ENCODE measurements at regions not wholly inside any gene's neighbourhood (a gene's known extent, or its start where the extent isn't known, plus 50 kb on each side); places are given as distances from the start of the nearest gene placed in this dataset.

DNA sequence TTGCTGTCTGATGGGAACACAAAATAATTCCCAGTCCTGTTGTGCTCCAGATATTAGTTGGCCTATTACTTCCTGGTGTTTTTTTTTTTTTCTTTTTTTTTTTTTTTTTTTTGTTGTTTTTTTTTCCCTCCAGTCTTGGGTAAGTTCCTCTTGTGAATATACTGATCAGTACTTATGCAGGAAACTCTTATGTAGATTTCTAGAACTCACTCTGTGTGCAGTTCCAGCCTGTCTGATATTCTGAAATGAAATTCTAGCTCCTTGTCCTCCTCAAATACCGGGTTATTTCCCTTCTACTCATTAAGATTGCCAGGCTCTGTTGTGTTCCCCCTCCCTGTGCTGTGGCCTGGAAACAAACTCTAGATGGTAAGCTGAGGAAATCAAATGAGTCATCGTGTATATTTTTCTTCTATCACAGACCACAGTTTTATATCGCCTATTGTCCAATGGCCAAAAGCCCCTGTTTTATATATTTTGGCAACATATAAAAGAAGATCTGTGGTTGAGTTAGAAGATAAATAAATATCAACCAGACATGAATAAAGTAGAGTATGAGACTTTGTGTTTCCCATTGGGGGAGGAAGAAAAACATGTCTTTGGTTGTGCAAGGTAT is 124.3 kb upstream of the UGT8 start:
- no peaks in the 10 kb centered on the region for H3K27me3 ChIP-seq (ENCODE audit: control insufficient read depth, insufficient read depth, low read length)
- no peaks in the 10 kb centered on the region for H3K36me3 ChIP-seq (ENCODE audit: control insufficient read depth, insufficient read depth, low read length)
- H3K9ac ChIP-seq (ENCODE audit: low read depth, low read length) = no peak overlapping the region
- H3K27ac ChIP-seq (ENCODE audit: low read depth, low read length) = no peak overlapping the region
- H3K4me3 ChIP-seq (ENCODE audit: low read depth, low read length) = no peak overlapping the region
- 0 out of 2 replicates have a peak, but pooled peaks cover under 1% of the 10 kb centered on the region for H3K4me1 ChIP-seq (ENCODE audit: control insufficient read depth, insufficient read depth, low read length)
- H3K9me3 ChIP-seq (ENCODE audit: control insufficient read depth, insufficient read depth, low read length) = no peaks in the 10 kb centered on the region

DNA sequence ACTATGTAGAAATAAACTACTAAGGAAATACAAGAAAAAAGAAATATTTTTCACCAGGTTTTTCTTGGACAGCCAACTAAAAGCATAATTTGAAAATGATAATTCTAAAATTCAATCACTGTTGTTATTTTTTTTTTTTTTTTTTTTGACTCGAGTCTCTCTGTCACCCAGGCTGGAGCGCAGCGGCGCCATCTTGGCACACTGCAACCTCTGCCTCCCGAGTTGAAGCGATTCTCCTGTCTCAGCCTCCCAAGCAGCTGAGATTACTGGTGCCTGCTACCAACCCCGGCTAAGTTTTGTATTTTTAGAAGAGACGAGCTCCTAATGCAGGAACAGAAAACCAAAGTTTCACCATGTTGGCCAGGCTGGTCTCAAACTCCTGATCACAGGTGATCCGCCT is 122.3 kb upstream of the UGT8 start:
- H3K9ac ChIP-seq (ENCODE audit: low read depth, low read length) = no peak overlapping the region
- H3K27ac ChIP-seq (ENCODE audit: low read depth, low read length) = no peak overlapping the region
- H3K4me1 ChIP-seq (ENCODE audit: control insufficient read depth, insufficient read depth, low read length) = peaks cover 7% of the 10 kb centered on the region; the same call in 1 of the 2 replicates
- no peaks in the 10 kb centered on the region for H3K27me3 ChIP-seq (ENCODE audit: control insufficient read depth, insufficient read depth, low read length)
- H3K4me3 ChIP-seq (ENCODE audit: low read depth, low read length) = no peak overlapping the region
- no peaks in the 10 kb centered on the region for H3K9me3 ChIP-seq (ENCODE audit: control insufficient read depth, insufficient read depth, low read length)
- no peaks in the 10 kb centered on the region for H3K36me3 ChIP-seq (ENCODE audit: control insufficient read depth, insufficient read depth, low read length)

- no peak overlapping the region for H3K9ac ChIP-seq (ENCODE audit: low read depth, low read length)
- no peaks in the 10 kb centered on the region; the same call in 1 of the 2 replicates for H3K9me3 ChIP-seq (ENCODE audit: control insufficient read depth, insufficient read depth, low read length)
- H3K4me3 ChIP-seq (ENCODE audit: low read depth, low read length) = no peak overlapping the region
- H3K36me3 ChIP-seq (ENCODE audit: control insufficient read depth, insufficient read depth, low read length) = no peaks in the 10 kb centered on the region
- peaks cover 7% of the 10 kb centered on the region; the same call in 1 of the 2 replicates for H3K4me1 ChIP-seq (ENCODE audit: control insufficient read depth, insufficient read depth, low read length)
- no peaks in the 10 kb centered on the region for H3K27me3 ChIP-seq (ENCODE audit: control insufficient read depth, insufficient read depth, low read length)
- H3K27ac ChIP-seq (ENCODE audit: low read depth, low read length) = no peak overlapping the region
These were observed 119.0 kb upstream of the UGT8 start for GRCh38 chr4:114479595-114479994.

DNA sequence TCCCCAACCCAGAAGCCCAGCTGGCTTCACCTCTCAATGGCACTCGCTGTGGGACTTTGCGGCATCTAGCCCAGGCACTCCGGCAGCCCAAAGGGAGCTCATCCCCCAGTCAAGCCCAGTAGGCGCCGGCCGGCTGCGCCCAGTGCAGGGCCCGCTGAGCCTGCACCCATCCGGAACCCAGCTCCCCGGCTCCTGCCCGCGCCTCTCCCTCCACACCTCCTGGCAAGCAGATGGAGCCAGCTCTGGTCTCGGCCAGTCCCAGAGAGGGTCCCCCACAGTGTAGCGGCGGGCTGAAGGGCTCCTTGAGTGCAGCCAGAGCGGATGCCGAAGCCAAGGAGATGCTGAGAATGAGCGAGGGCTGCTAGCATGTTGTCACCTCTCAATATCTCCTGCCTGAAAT is 116.8 kb upstream of the UGT8 start:
- Histone ChIP-seq H3K4me3 (ENCODE audit: low read depth, low read length) (no peak overlapping the region), H3K36me3 (ENCODE audit: control insufficient read depth, insufficient read depth, low read length) (0 out of 2 replicates have a peak, but pooled peaks cover 3% of the 10 kb centered on the region), H3K9ac (ENCODE audit: low read depth, low read length) (no peak overlapping the region), H3K27me3 (ENCODE audit: control insufficient read depth, insufficient read depth, low read length) (no peaks in the 10 kb centered on the region), H3K9me3 (ENCODE audit: control insufficient read depth, insufficient read depth, low read length) (no peaks in the 10 kb centered on the region; the same call in 1 of the 2 replicates), H3K27ac (ENCODE audit: low read depth, low read length) (no peak overlapping the region), H3K4me1 (ENCODE audit: control insufficient read depth, insufficient read depth, low read length) (peaks cover 7% of the 10 kb centered on the region)

DNA sequence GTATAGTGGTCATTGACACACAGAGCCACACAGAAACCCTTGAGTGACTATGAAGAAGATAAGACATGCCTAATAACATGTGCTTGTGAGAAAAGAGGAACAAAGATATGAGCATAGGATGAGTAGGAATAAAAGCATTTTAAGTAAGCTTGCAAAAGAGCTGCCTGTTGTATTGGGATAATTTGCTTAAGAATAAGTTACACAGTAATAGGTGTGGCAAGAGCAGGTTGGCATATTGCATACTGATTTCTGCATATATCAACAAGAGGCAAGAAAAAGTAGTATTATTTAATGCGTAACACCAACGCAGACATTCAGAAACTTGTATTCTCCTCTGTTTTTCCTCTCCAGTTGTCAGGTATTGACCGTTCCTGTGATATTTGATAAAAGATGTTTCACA is 111.5 kb upstream of the UGT8 start:
- Histone ChIP-seq H3K27me3 (ENCODE audit: control insufficient read depth, insufficient read depth, low read length) (no peaks in the 10 kb centered on the region), H3K36me3 (ENCODE audit: control insufficient read depth, insufficient read depth, low read length) (0 out of 2 replicates have a peak, but pooled peaks cover 3% of the 10 kb centered on the region), H3K4me3 (ENCODE audit: low read depth, low read length) (no peak overlapping the region), H3K4me1 (ENCODE audit: control insufficient read depth, insufficient read depth, low read length) (peaks cover 10% of the 10 kb centered on the region), H3K27ac (ENCODE audit: low read depth, low read length) (no peak overlapping the region), H3K9ac (ENCODE audit: low read depth, low read length) (no peak overlapping the region), H3K9me3 (ENCODE audit: control insufficient read depth, insufficient read depth, low read length) (peaks cover 9% of the 10 kb centered on the region; the same call in 1 of the 2 replicates)

DNA sequence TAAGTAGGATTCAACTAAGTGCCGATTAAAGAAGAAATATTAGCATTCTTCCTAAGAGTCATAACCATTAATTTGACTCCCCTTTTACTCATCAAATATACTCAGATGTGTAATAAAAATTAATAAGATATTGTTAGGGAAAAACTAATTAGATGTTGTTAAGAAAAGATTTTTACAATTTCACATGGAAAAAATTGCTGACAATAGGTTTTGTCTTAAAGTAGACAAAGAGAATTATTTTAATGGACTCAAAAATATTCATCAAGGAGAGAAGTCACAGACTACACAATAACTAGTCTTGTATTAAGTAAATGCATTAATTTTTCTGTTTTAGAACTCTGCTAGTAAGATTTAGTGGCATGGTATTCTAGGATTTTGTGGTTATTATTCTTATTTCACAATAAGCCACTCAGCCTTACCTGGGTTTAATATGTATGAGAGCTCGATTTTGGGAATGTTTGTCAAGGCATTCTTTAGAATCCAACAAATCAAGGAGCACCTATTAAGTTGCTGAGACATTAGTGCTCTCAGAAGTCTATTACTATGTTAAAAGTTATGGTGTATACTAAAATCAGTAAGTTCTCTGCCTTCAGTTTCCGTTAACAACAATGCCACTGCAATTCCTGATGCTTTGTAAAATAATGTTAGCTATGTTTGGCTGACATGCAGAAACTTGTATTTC is 110.2 kb upstream of the UGT8 start:
- peaks cover 11% of the 10 kb centered on the region for H3K4me1 ChIP-seq (ENCODE audit: control insufficient read depth, insufficient read depth, low read length)
- H3K36me3 ChIP-seq (ENCODE audit: control insufficient read depth, insufficient read depth, low read length) = 0 out of 2 replicates have a peak, but pooled peaks cover 3% of the 10 kb centered on the region
- H3K4me3 ChIP-seq (ENCODE audit: low read depth, low read length) = no peak overlapping the region
- H3K9me3 ChIP-seq (ENCODE audit: control insufficient read depth, insufficient read depth, low read length) = peaks cover 21% of the 10 kb centered on the region
- H3K27ac ChIP-seq (ENCODE audit: low read depth, low read length) = no peak overlapping the region
- no peak overlapping the region for H3K9ac ChIP-seq (ENCODE audit: low read depth, low read length)
- no peaks in the 10 kb centered on the region for H3K27me3 ChIP-seq (ENCODE audit: control insufficient read depth, insufficient read depth, low read length)

DNA sequence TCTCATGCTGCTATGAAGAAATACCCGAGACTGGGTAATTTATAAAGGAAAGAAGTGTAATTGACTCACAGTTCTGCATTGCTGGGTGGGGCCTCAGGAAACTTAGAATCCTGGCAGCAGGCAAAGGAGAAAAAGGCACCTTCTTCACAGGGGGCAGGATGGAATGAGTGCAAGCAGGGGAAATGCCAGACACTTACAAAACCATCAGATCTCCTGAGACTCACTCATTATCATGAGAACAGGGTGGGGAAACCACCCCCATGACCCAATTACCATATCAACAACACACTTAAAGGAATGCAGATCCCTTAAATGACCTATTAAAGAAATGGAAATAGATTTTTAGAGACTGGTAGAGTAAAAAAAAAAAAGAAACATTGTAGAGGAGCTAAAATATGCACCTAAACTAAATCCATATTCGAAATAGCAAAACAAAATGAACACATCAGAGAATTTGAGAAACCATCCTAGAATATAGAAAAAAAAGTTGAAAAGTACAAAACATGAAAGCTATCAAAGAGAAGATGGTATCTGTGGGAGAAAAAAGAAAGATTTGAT is 104.3 kb upstream of the UGT8 start:
- no peaks in the 10 kb centered on the region for H3K27me3 ChIP-seq (ENCODE audit: control insufficient read depth, insufficient read depth, low read length)
- no peak overlapping the region; the same call in 1 of the 2 replicates for H3K9ac ChIP-seq (ENCODE audit: low read depth, low read length)
- H3K27ac ChIP-seq (ENCODE audit: low read depth, low read length) = peak overlapping the region; percentile 90
- H3K36me3 ChIP-seq (ENCODE audit: control insufficient read depth, insufficient read depth, low read length) = no peaks in the 10 kb centered on the region
- H3K9me3 ChIP-seq (ENCODE audit: control insufficient read depth, insufficient read depth, low read length) = peaks cover 24% of the 10 kb centered on the region
- H3K4me3 ChIP-seq (ENCODE audit: low read depth, low read length) = peak overlapping the region; percentile 47
- peaks cover 28% of the 10 kb centered on the region for H3K4me1 ChIP-seq (ENCODE audit: control insufficient read depth, insufficient read depth, low read length)

DNA sequence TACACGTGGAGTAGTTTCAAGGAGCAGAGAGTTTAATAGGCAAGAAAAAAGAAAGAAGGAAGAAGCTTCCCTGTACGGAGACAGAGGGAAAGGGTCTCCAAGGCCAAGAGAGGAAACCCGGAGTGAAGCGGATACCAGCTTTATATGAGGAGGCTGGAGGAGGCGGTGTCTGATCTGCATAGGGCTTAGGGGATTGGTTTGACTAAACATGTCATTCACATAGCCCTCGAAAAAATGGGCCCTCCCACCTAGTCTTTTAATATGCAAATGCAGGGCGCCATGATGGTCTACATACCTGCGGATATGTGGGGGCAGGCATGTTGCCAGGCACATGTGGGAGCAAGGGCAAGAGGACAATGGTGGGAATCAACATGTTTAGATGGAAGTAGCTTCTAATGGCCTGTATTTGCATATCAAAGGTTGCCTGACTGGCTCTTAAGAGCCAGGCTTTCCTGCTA is 103.1 kb upstream of the UGT8 start:
- Histone ChIP-seq H3K9ac (ENCODE audit: low read depth, low read length) (peak overlapping the region; percentile 41), H3K27me3 (ENCODE audit: control insufficient read depth, insufficient read depth, low read length) (no peaks in the 10 kb centered on the region), H3K27ac (ENCODE audit: low read depth, low read length) (peak overlapping the region; percentile 90), H3K4me3 (ENCODE audit: low read depth, low read length) (no peak overlapping the region; the same call in 1 of the 2 replicates), H3K4me1 (ENCODE audit: control insufficient read depth, insufficient read depth, low read length) (peaks cover 28% of the 10 kb centered on the region), H3K36me3 (ENCODE audit: control insufficient read depth, insufficient read depth, low read length) (no peaks in the 10 kb centered on the region), H3K9me3 (ENCODE audit: control insufficient read depth, insufficient read depth, low read length) (peaks cover 24% of the 10 kb centered on the region)

DNA sequence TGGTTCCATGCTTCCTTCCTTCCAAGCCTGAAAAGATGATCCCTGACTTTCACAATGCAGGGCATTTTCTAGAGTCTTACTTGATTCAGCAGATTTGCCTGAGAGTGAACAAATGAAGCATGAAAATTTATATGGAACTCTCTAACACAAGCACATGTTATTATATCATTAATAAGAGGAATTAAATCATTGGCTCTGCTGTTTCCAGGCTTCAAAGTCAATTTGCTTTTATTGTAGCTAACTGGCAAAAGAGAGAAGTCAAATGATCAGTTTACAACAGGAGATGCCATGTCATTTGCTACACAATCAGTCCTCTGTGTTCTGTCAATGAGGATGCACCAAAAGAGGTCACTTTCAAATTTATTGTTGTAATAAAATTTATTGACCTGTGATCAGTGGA is 101.5 kb upstream of the UGT8 start:
- H3K9ac ChIP-seq (ENCODE audit: low read depth, low read length) = no peak overlapping the region
- H3K27me3 ChIP-seq (ENCODE audit: control insufficient read depth, insufficient read depth, low read length) = no peaks in the 10 kb centered on the region

GRCh38 chr4:114509340-114509739 is 89.3 kb upstream of the UGT8 start:
- H3K36me3 ChIP-seq (ENCODE audit: control insufficient read depth, insufficient read depth, low read length) = no peaks in the 10 kb centered on the region
- no peak overlapping the region for H3K9ac ChIP-seq (ENCODE audit: low read depth, low read length)
- H3K9me3 ChIP-seq (ENCODE audit: control insufficient read depth, insufficient read depth, low read length) = no peaks in the 10 kb centered on the region
- peaks cover 11% of the 10 kb centered on the region for H3K4me1 ChIP-seq (ENCODE audit: control insufficient read depth, insufficient read depth, low read length)
- no peak overlapping the region for H3K27ac ChIP-seq (ENCODE audit: low read depth, low read length)
- no peaks in the 10 kb centered on the region for H3K27me3 ChIP-seq (ENCODE audit: control insufficient read depth, insufficient read depth, low read length)
- H3K4me3 ChIP-seq (ENCODE audit: low read depth, low read length) = no peak overlapping the region

More for the DNA sequence above, 101.5 kb upstream of the UGT8 start:
- Histone ChIP-seq H3K4me1 (ENCODE audit: control insufficient read depth, insufficient read depth, low read length) (peaks cover 27% of the 10 kb centered on the region), H3K4me3 (ENCODE audit: low read depth, low read length) (no peak overlapping the region), H3K36me3 (ENCODE audit: control insufficient read depth, insufficient read depth, low read length) (no peaks in the 10 kb centered on the region), H3K9me3 (ENCODE audit: control insufficient read depth, insufficient read depth, low read length) (peaks cover 15% of the 10 kb centered on the region), H3K27ac (ENCODE audit: low read depth, low read length) (no peak overlapping the region)

Measured in HUES48 (cell line).